ENCODE measurements at regions not wholly inside any gene's neighbourhood (a gene's known extent, or its start where the extent isn't known, plus 50 kb on each side); places are given as distances from the start of the nearest gene placed in this dataset.

GRCh38 chr1:60571811-60572210 lies 498.2 kb upstream of the C1orf87 start:
- no peak for TF ChIP-seq EZH2 (IDR thresholded peaks at IDR 0.05)
- TF ChIP-seq POLR2AphosphoS5 (IDR thresholded peaks at IDR 0.05; ENCODE audit: borderline replicate concordance, low read depth, low read length): no peak
- no peak for TF ChIP-seq FOXP2 (optimal IDR thresholded peaks at IDR 0.05; ENCODE audit: control extremely low read depth, extremely low read length, insufficient read depth)

Measured in SK-N-MC (cell line).